ENCODE measurements at regions not wholly inside any gene's neighbourhood (a gene's known extent, or its start where the extent isn't known, plus 50 kb on each side); places are given as distances from the start of the nearest gene placed in this dataset.

DNA sequence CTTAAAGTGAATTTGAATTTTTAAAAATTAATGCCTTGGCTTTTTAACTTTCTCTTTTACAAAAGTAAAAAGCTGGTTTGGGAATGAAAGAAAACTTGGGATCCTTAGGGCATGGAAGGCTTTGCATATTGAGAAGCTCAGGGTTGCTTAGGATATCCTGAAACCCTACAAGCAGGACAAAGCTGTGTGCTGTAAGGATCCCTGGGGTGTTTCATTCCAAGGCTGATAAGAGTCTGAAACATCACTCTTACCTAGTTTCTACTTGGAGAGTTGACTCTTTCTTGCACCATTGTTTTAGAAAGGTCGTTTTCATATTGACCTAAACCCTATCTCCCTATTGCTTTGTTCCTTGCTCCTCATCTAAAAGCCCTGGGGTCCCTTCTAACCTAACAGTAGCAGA lies 325.9 kb upstream of the NT5C1B start:
- Histone ChIP-seq H3K36me3 (no peaks in the 10 kb centered on the region), H3K9me3 (no peaks in the 10 kb centered on the region), H3K4me3 (no peak overlapping the region), H3K4me1 (peaks cover 0 to 9% (median 0%) of the 10 kb centered on the region in 9 donors), H3K27me3 (no peaks in the 10 kb centered on the region), H3K27ac (no peak overlapping the region)
- no peak for DNase-seq
- intact Hi-C loops (cut with DNase I), result no loop called here
- ATAC-seq, result no peak
- 58 to 61% methylated on average over 1 of the region's 1 CpG for WGBS, 2 donors
- TF ChIP-seq, protein P1, sequence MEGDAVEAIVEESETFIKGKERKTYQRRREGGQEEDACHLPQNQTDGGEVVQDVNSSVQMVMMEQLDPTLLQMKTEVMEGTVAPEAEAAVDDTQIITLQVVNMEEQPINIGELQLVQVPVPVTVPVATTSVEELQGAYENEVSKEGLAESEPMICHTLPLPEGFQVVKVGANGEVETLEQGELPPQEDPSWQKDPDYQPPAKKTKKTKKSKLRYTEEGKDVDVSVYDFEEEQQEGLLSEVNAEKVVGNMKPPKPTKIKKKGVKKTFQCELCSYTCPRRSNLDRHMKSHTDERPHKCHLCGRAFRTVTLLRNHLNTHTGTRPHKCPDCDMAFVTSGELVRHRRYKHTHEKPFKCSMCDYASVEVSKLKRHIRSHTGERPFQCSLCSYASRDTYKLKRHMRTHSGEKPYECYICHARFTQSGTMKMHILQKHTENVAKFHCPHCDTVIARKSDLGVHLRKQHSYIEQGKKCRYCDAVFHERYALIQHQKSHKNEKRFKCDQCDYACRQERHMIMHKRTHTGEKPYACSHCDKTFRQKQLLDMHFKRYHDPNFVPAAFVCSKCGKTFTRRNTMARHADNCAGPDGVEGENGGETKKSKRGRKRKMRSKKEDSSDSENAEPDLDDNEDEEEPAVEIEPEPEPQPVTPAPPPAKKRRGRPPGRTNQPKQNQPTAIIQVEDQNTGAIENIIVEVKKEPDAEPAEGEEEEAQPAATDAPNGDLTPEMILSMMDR (IDR thresholded peaks at IDR 0.05), result no peak

GRCh38 chr2:18913512-18913911 lies 324.1 kb upstream of the NT5C1B start:
- WGBS, 2 donors, result 94 to 98% methylated on average over 3 of the region's 3 CpGs
- TF ChIP-seq, protein P1 (IDR thresholded peaks at IDR 0.05), result no peak
- Histone ChIP-seq H3K4me1 (peaks cover 0 to 9% (median 0%) of the 10 kb centered on the region in 9 donors), H3K27ac (no peak overlapping the region), H3K36me3 (no peaks in the 10 kb centered on the region), H3K4me3 (no peak overlapping the region), H3K9me3 (no peaks in the 10 kb centered on the region), H3K27me3 (no peaks in the 10 kb centered on the region)
- no peak for DNase-seq
- intact Hi-C loops (cut with DNase I), result no loop called here
- no peak for ATAC-seq

- ATAC-seq, result peak in 3 of 8 donors; percentile 26 to 87 (median 42)
- intact Hi-C loops (cut with DNase I), result no loop called here
- TF ChIP-seq, protein P1 (IDR thresholded peaks at IDR 0.05), result no peak
- no peaks in the 10 kb centered on the region for H3K36me3 ChIP-seq
- H3K27me3 ChIP-seq, result no peaks in the 10 kb centered on the region
- DNase-seq, result no peak
- no peak overlapping the region for H3K4me3 ChIP-seq
- no peak overlapping the region for H3K27ac ChIP-seq
- H3K9me3 ChIP-seq, result no peaks in the 10 kb centered on the region
- WGBS, 2 donors, result 60 to 68% methylated on average over 8 of the region's 8 CpGs
- peaks cover 0 to 9% (median 0%) of the 10 kb centered on the region in 9 donors for H3K4me1 ChIP-seq
Observed at GRCh38 chr2:18912225-18912888, 323.0 kb upstream of the NT5C1B start.

GRCh38 chr2:18911416-18911815 lies 322.0 kb upstream of the NT5C1B start:
- no peak for DNase-seq

More at GRCh38 chr2:18911416-18911815, 322.0 kb upstream of the NT5C1B start:
- intact Hi-C loops (cut with DNase I), result no loop called here
- H3K4me3 ChIP-seq, result no peak overlapping the region
- H3K36me3 ChIP-seq, result no peaks in the 10 kb centered on the region
- peak in 2 of 8 donors; percentile 23 to 26 for ATAC-seq
- WGBS, 2 donors, result 96 to 97% methylated on average over 7 of the region's 7 CpGs
- H3K27me3 ChIP-seq, result no peaks in the 10 kb centered on the region
- no peak overlapping the region for H3K27ac ChIP-seq
- TF ChIP-seq, protein P1 (IDR thresholded peaks at IDR 0.05), result no peak
- no peaks in the 10 kb centered on the region for H3K9me3 ChIP-seq
- peaks cover 0 to 9% (median 0%) of the 10 kb centered on the region in 9 donors for H3K4me1 ChIP-seq

Measured in heart right ventricle (tissue), 16 donors.